HEK293 (cell line): ENCODE measurements at regions not wholly inside any gene's neighbourhood (a gene's known extent, or its start where the extent isn't known, plus 50 kb on each side); places are given as distances from the start of the nearest gene placed in this dataset.

ENCODE experiments used
- CTCF ChIA-PET: fragments of 350-600 bp; formaldehyde crosslinking; extraction: SDS; loops from one replicate; lab custom pipeline; 2021; ENCODE audit warnings: antibody characterized with exemption; lab: Yijun Ruan, JAX
- POLR2A ChIA-PET: fragments of 300-600 bp; formaldehyde crosslinking; extraction: SDS; loops from one replicate; lab custom pipeline; 2020; ENCODE audit warnings: antibody characterized with exemption, inconsistent platforms; lab: Yijun Ruan, JAX
- H3K27ac ChIP-seq: fragments of 200-500 bp; sonication (Bioruptor generic); 2 replicates; pipeline ENCODE4 v1.5.1; 2014; ENCODE audit warnings: low read depth, low read length, control low read depth, inconsistent platforms; ENCODE audit errors: extremely low read depth
- H3K36me3 ChIP-seq, 2 experiments: fragments of 200-500 bp in 1 of 2; sonication (Bioruptor generic) in 1 of 2; 1 replicate in 1 of 2; 2 replicates in 1 of 2; pipeline ENCODE4 v1.5.1; 2014 to 2017; ENCODE audit warnings: inconsistent platforms in 2 of 2, low read length in 2 of 2; ENCODE audit not compliant: control insufficient read depth in 2 of 2, insufficient read depth in 1 of 2
- H3K4me1 ChIP-seq: fragments of 200-500 bp; sonication (Bioruptor generic); 2 replicates; pipeline ENCODE4 v1.5.1; 2014; ENCODE audit warnings: mild to moderate bottlenecking, low read length, inconsistent platforms; ENCODE audit not compliant: control insufficient read depth, insufficient read depth
- H3K4me3 ChIP-seq: 2 replicates; pipeline ENCODE4 v1.5.1; 2011; ENCODE audit warnings: low read depth, mild to moderate bottlenecking, control low read depth, low read length, moderate library complexity
- H3K9me3 ChIP-seq: fragments of 200-500 bp; sonication (Bioruptor generic); 2 replicates; pipeline ENCODE4 v1.5.1; 2014; ENCODE audit warnings: low read depth, low read length, inconsistent platforms; ENCODE audit not compliant: control insufficient read depth, insufficient read depth
- GLI2 ChIP-seq: fragments of 450-650 bp; formaldehyde crosslinking; IDR thresholded peaks from 2 replicates; pipeline ENCODE4; 2017; ENCODE audit warnings: missing biosample characterization, missing genetic modification characterization, low read depth, borderline replicate concordance
- SETDB1 ChIP-seq: IDR thresholded peaks from one replicate; pipeline ENCODE4 v1.6.1; 2017; ENCODE audit warnings: mild to moderate bottlenecking, low read length, moderate library complexity, mixed read lengths; ENCODE audit not compliant: insufficient read length
- TRIM28 ChIP-seq: IDR thresholded peaks from 2 replicates; pipeline ENCODE4 v1.6.1; 2011; ENCODE audit warnings: low read length, control low read depth, borderline replicate concordance
- WT1 ChIP-seq: fragments of 450-650 bp; formaldehyde crosslinking; IDR thresholded peaks from 2 replicates; pipeline ENCODE4 v1.5.1; 2016; ENCODE audit warnings: missing biosample characterization, missing genetic modification characterization
- ZBTB11 ChIP-seq: fragments of 450-650 bp; formaldehyde crosslinking; conservative IDR thresholded peaks from 2 replicates; pipeline ENCODE4 v1.5.1; 2016; ENCODE audit warnings: low read depth, missing biosample characterization, missing genetic modification characterization
- ZBTB6 ChIP-seq: fragments of 450-650 bp; formaldehyde crosslinking; IDR thresholded peaks from 2 replicates; pipeline ENCODE4 v1.5.1; 2017; ENCODE audit warnings: missing biosample characterization, missing genetic modification characterization
- ZNF16 ChIP-seq: fragments of 450-650 bp; formaldehyde crosslinking; IDR thresholded peaks from 2 replicates; pipeline ENCODE4 v1.5.1; 2016; ENCODE audit warnings: low read depth, missing biosample characterization, missing genetic modification characterization
- ZNF23 ChIP-seq: fragments of 450-650 bp; formaldehyde crosslinking; IDR thresholded peaks from 2 replicates; pipeline ENCODE4 v1.5.1; 2016; ENCODE audit warnings: missing biosample characterization, missing genetic modification characterization, borderline replicate concordance
- ZNF350 ChIP-seq: fragments of 450-650 bp; formaldehyde crosslinking; IDR thresholded peaks from 2 replicates; pipeline ENCODE4 v1.5.0; 2017; ENCODE audit warnings: missing biosample characterization, mild to moderate bottlenecking, missing genetic modification characterization
- ZNF433 ChIP-seq: fragments of 450-650 bp; formaldehyde crosslinking; IDR thresholded peaks from 2 replicates; pipeline ENCODE4 v1.5.1; 2016; ENCODE audit warnings: missing biosample characterization, missing genetic modification characterization, low read depth
- ZNF501 ChIP-seq: fragments of 450-650 bp; formaldehyde crosslinking; IDR thresholded peaks from 2 replicates; pipeline ENCODE4 v1.5.1; 2016; ENCODE audit warnings: missing biosample characterization, missing genetic modification characterization
- ZNF514 ChIP-seq: fragments of 450-650 bp; formaldehyde crosslinking; IDR thresholded peaks from 2 replicates; pipeline ENCODE4 v1.5.1; 2016; ENCODE audit warnings: missing biosample characterization, missing genetic modification characterization
- ZNF561 ChIP-seq: fragments of 450-650 bp; IDR thresholded peaks from 2 replicates; pipeline ENCODE4 v1.5.1; 2018; ENCODE audit warnings: missing biosample characterization, missing genetic modification characterization, borderline replicate concordance
- ZNF624 ChIP-seq: fragments of 450-650 bp; formaldehyde crosslinking; IDR thresholded peaks from 2 replicates; pipeline ENCODE4 v1.5.1; 2017; ENCODE audit warnings: missing biosample characterization, missing genetic modification characterization
- TF ChIP-seq, protein P1 (sequence below): fragments of 450-650 bp; formaldehyde crosslinking; IDR thresholded peaks from 2 replicates; pipeline ENCODE4 v1.5.1; 2016; ENCODE audit warnings: missing biosample characterization, missing genetic modification characterization
- TF ChIP-seq, protein P2 (sequence below): fragments of 450-650 bp; formaldehyde crosslinking; IDR thresholded peaks from 2 replicates; pipeline ENCODE4 v1.5.1; 2016; ENCODE audit warnings: missing biosample characterization, missing genetic modification characterization
- TF ChIP-seq, protein P3 (sequence below): fragments of 450-650 bp; formaldehyde crosslinking; IDR thresholded peaks from 2 replicates; pipeline ENCODE4 v1.5.1; 2017; ENCODE audit warnings: missing biosample characterization, missing genetic modification characterization

GRCh38 chr16:50989047-50989446 lies 162.0 kb downstream of the SALL1 start:
- TF ChIP-seq SETDB1, result no peak
- no peak for TF ChIP-seq ZNF433 (tag by site-specific recombination)
- TF ChIP-seq, protein P1, sequence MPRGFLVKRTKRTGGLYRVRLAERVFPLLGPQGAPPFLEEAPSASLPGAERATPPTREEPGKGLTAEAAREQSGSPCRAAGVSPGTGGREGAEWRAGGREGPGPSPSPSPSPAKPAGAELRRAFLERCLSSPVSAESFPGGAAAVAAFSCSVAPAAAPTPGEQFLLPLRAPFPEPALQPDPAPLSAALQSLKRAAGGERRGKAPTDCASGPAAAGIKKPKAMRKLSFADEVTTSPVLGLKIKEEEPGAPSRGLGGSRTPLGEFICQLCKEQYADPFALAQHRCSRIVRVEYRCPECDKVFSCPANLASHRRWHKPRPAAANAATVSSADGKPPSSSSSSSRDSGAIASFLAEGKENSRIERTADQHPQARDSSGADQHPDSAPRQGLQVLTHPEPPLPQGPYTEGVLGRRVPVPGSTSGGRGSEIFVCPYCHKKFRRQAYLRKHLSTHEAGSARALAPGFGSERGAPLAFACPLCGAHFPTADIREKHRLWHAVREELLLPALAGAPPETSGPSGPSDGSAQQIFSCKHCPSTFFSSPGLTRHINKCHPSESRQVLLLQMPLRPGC (tag by site-specific recombination), result no peak
- no peak for TF ChIP-seq ZBTB11 (tag by site-specific recombination)
- TF ChIP-seq ZNF16 (tag by site-specific recombination), result no peak
- TF ChIP-seq GLI2 (tag by site-specific recombination), result no peak
- TF ChIP-seq, protein P2, sequence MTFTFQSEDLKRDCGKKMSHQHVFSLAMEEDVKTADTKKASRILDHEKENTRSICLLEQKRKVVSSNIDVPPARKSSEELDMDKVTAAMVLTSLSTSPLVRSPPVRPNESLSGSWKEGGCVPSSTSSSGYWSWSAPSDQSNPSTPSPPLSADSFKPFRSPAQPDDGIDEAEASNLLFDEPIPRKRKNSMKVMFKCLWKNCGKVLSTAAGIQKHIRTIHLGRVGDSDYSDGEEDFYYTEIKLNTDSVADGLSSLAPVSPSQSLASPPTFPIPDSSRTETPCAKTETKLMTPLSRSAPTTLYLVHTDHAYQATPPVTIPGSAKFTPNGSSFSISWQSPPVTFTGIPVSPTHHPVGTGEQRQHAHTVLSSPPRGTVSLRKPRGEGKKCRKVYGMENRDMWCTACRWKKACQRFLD (tag by site-specific recombination), result no peak
- TF ChIP-seq TRIM28, result no peak
- TF ChIP-seq WT1 (tag by site-specific recombination), result no peak
- no peak for TF ChIP-seq ZBTB6
- TF ChIP-seq ZNF501 (tag by site-specific recombination), result no peak
- no peak for TF ChIP-seq ZNF23 (tag by site-specific recombination)
- Histone ChIP-seq H3K9me3 (no peaks in the 10 kb centered on the region), H3K4me3 (no peak overlapping the region), H3K27ac (no peak overlapping the region), H3K36me3 (no peaks in the 10 kb centered on the region), H3K4me1 (no peaks in the 10 kb centered on the region)
- CTCF ChIA-PET, result no interaction called here
- POLR2A ChIA-PET, result no interaction called here

GRCh38 chr16:50988441-50988840 lies 162.6 kb downstream of the SALL1 start:
- Histone ChIP-seq H3K27ac (no peak overlapping the region), H3K4me1 (no peaks in the 10 kb centered on the region), H3K36me3 (no peaks in the 10 kb centered on the region), H3K9me3 (no peaks in the 10 kb centered on the region), H3K4me3 (no peak overlapping the region)
- POLR2A ChIA-PET, result no interaction called here
- TF ChIP-seq ZNF514 (tag by site-specific recombination) (no peak), ZNF624 (tag by site-specific recombination) (no peak), ZNF350 (tag by site-specific recombination) (no peak), ZNF561 (tag by site-specific recombination) (no peak), ZNF433 (tag by site-specific recombination) (no peak)
- TF ChIP-seq, protein P3, sequence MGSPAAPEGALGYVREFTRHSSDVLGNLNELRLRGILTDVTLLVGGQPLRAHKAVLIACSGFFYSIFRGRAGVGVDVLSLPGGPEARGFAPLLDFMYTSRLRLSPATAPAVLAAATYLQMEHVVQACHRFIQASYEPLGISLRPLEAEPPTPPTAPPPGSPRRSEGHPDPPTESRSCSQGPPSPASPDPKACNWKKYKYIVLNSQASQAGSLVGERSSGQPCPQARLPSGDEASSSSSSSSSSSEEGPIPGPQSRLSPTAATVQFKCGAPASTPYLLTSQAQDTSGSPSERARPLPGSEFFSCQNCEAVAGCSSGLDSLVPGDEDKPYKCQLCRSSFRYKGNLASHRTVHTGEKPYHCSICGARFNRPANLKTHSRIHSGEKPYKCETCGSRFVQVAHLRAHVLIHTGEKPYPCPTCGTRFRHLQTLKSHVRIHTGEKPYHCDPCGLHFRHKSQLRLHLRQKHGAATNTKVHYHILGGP (tag by site-specific recombination), result no peak
- CTCF ChIA-PET, result no interaction called here
